HEK293 (cell line): ENCODE measurements at regions not wholly inside any gene's neighbourhood (a gene's known extent, or its start where the extent isn't known, plus 50 kb on each side); places are given as distances from the start of the nearest gene placed in this dataset.

Source experiments
- REPIN1 ChIP-seq: fragments of 450-650 bp; formaldehyde crosslinking; IDR thresholded peaks from 2 replicates; pipeline ENCODE4 v1.5.1; 2017; ENCODE audit warnings: missing biosample characterization, missing genetic modification characterization, low read depth
- ZBTB8A ChIP-seq: fragments of 450-650 bp; formaldehyde crosslinking; IDR thresholded peaks from 2 replicates; pipeline ENCODE4 v1.5.1; 2016; ENCODE audit warnings: missing biosample characterization, missing genetic modification characterization
- ZNF658 ChIP-seq: fragments of 450-650 bp; formaldehyde crosslinking; IDR thresholded peaks from 2 replicates; pipeline ENCODE4; 2016; ENCODE audit warnings: missing biosample characterization, missing genetic modification characterization

DNA sequence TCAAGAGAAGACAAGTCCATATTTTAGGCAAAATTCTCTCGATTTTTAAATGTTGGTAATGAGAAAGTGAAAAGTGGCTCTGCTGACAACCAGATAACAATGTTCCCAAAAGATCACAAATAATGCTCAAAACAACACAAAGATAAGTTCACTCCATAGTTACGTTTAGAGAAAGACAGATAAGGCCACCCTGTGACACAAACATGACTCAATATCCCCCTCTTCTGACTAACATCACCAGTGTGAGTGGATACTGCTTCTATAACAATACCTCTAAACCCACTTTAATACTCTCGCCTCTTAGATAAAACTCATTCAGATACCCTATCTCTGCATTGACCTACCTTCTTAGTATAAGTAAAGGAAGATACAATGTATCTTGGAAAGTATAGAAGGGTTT is 51.2 kb upstream of the RGS7 start (continued):
- TF ChIP-seq ZNF658 (tag by site-specific recombination), result no peak
- no peak for TF ChIP-seq REPIN1
- no peak for TF ChIP-seq ZBTB8A
- TF ChIP-seq, all 188 proteins: peak for 2
